ENCODE measurements at regions not wholly inside any gene's neighbourhood (a gene's known extent, or its start where the extent isn't known, plus 50 kb on each side); places are given as distances from the start of the nearest gene placed in this dataset.

DNA sequence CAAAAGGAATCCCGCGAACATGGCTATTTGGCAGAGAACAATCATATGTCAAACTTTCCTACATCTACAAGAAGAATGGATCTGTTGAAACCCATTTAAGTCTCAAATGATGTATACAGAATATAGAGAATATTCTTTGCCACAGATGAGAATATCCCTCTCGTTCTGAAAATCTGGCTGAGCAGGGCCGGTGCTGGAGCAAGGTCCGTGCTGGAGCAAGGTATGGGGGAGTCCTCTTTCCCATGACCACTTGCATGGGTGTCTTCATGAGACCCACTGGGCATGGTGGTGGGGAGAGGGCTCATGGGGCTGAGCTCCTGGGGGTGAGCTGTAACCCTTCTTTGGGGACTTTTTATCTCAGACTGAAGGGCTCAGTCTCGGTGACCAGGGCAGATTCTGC is 440.9 kb downstream of the SOX9 start:
- H3K4me1 ChIP-seq = no peaks in the 10 kb centered on the region
- DNase-seq = no peak
- intact Hi-C loops (cut with DNase I; ENCODE audit: low total_unique reads) = no loop called here
- H3K36me3 ChIP-seq (ENCODE audit: low read depth, missing control alignments) = no peaks in the 10 kb centered on the region
- H3K4me3 ChIP-seq = no peak overlapping the region
- no peaks in the 10 kb centered on the region for H3K27me3 ChIP-seq
- H3K9me3 ChIP-seq = no peaks in the 10 kb centered on the region
- no peak for TF ChIP-seq POLR2A (IDR thresholded peaks at IDR 0.05)
- TF ChIP-seq, protein P1, sequence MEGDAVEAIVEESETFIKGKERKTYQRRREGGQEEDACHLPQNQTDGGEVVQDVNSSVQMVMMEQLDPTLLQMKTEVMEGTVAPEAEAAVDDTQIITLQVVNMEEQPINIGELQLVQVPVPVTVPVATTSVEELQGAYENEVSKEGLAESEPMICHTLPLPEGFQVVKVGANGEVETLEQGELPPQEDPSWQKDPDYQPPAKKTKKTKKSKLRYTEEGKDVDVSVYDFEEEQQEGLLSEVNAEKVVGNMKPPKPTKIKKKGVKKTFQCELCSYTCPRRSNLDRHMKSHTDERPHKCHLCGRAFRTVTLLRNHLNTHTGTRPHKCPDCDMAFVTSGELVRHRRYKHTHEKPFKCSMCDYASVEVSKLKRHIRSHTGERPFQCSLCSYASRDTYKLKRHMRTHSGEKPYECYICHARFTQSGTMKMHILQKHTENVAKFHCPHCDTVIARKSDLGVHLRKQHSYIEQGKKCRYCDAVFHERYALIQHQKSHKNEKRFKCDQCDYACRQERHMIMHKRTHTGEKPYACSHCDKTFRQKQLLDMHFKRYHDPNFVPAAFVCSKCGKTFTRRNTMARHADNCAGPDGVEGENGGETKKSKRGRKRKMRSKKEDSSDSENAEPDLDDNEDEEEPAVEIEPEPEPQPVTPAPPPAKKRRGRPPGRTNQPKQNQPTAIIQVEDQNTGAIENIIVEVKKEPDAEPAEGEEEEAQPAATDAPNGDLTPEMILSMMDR (IDR thresholded peaks at IDR 0.05) = no peak
- WGBS, 2 donors = 89 to 90% methylated on average over 6 of the region's 6 CpGs
- H3K27ac ChIP-seq = no peak overlapping the region

DNA sequence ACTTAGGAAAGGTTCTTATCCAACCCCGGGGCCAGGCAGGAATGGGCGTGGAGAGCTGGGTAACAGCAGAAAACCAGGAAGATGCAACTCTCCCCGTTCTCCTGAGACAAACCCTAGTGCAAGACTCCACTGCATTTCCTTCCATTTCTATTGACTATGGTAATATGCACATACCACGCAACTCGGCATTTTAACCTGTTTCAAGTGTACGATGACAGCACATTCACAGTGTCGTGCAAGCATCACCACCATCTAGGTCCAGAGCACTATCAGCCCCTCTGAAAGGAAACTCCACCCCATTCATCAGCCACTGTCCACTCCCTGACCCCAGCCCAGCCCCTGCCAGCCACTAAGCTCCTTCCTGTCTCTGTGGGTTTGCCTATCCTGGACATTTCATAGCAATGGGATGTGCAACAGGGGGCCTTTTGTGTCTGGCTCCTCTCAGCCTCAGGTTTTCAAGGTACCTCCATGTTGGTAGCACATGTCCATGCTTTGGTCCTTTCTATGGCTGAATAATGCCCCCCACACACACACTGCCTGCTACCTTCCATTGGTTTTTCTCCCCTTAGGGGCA is 441.9 kb downstream of the SOX9 start:
- no peaks in the 10 kb centered on the region for H3K36me3 ChIP-seq (ENCODE audit: low read depth, missing control alignments)
- 74 to 86% methylated on average over 7 of the region's 7 CpGs for WGBS, 2 donors
- H3K4me3 ChIP-seq = no peak overlapping the region
- H3K27me3 ChIP-seq = no peaks in the 10 kb centered on the region
- intact Hi-C loops (cut with DNase I; ENCODE audit: low total_unique reads) = no loop called here
- TF ChIP-seq, protein P1 (IDR thresholded peaks at IDR 0.05) = no peak
- no peak for TF ChIP-seq POLR2A (IDR thresholded peaks at IDR 0.05)
- H3K27ac ChIP-seq = no peak overlapping the region
- no peaks in the 10 kb centered on the region for H3K9me3 ChIP-seq
- no peak for DNase-seq
- no peaks in the 10 kb centered on the region for H3K4me1 ChIP-seq

DNA sequence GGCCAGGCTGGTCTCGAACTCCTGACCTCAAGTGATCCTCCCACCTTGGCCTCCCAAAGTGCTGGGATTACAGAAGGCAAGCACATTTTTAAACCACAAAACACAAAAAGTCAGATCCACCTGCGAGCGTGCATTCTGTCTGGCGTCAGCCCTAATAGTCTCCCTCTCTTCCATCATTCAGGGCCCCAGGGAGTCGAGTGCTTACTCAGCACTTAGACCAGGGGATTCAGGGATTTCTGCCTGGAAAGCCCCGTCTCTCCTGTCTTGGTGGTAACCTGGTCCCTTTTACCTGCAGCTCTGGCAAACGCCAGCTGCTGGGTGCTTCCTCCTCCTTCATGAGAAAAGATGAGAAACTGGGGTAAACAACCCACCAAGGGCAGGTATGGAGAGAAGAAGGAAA is 443.1 kb downstream of the SOX9 start:
- intact Hi-C loops (cut with DNase I; ENCODE audit: low total_unique reads) = no loop called here
- no peak for DNase-seq
- Histone ChIP-seq H3K9me3 (no peaks in the 10 kb centered on the region), H3K4me3 (no peak overlapping the region), H3K4me1 (no peaks in the 10 kb centered on the region), H3K27me3 (no peaks in the 10 kb centered on the region), H3K36me3 (ENCODE audit: low read depth, missing control alignments) (no peaks in the 10 kb centered on the region), H3K27ac (no peak overlapping the region)
- TF ChIP-seq, protein P1 (IDR thresholded peaks at IDR 0.05) = no peak
- TF ChIP-seq POLR2A (IDR thresholded peaks at IDR 0.05) = no peak
- 87 to 94% methylated on average over 7 of the region's 7 CpGs for WGBS, 2 donors

GRCh38 chr17:72565006-72565405 is 444.2 kb downstream of the SOX9 start:
- DNase-seq = no peak
- H3K9me3 ChIP-seq = no peaks in the 10 kb centered on the region
- no peaks in the 10 kb centered on the region for H3K36me3 ChIP-seq (ENCODE audit: low read depth, missing control alignments)
- H3K27ac ChIP-seq = no peak overlapping the region
- 85 to 90% methylated on average over 5 of the region's 5 CpGs for WGBS, 2 donors
- H3K27me3 ChIP-seq = no peaks in the 10 kb centered on the region
- intact Hi-C loops (cut with DNase I; ENCODE audit: low total_unique reads) = no loop called here
- no peak for TF ChIP-seq POLR2A (IDR thresholded peaks at IDR 0.05)
- TF ChIP-seq, protein P1 (IDR thresholded peaks at IDR 0.05) = no peak
- no peak overlapping the region for H3K4me3 ChIP-seq
- no peaks in the 10 kb centered on the region for H3K4me1 ChIP-seq

GRCh38 chr17:72565758-72566157 is 444.9 kb downstream of the SOX9 start:
- WGBS, 2 donors = 88 to 89% methylated on average over 7 of the region's 7 CpGs
- no peak overlapping the region for H3K27ac ChIP-seq
- DNase-seq = no peak
- no peaks in the 10 kb centered on the region for H3K9me3 ChIP-seq
- no peaks in the 10 kb centered on the region for H3K36me3 ChIP-seq (ENCODE audit: low read depth, missing control alignments)
- intact Hi-C loops (cut with DNase I; ENCODE audit: low total_unique reads) = no loop called here
- TF ChIP-seq, protein P1 (IDR thresholded peaks at IDR 0.05) = no peak
- TF ChIP-seq POLR2A (IDR thresholded peaks at IDR 0.05) = no peak
- no peaks in the 10 kb centered on the region for H3K27me3 ChIP-seq
- H3K4me1 ChIP-seq = no peaks in the 10 kb centered on the region
- H3K4me3 ChIP-seq = no peak overlapping the region

Measured in testis (tissue), 2 donors.